Transverse colon (tissue), 4 donors: ENCODE measurements at regions not wholly inside any gene's neighbourhood (a gene's known extent, or its start where the extent isn't known, plus 50 kb on each side); places are given as distances from the start of the nearest gene placed in this dataset.

Experiments used
- CTCF ChIP-seq, 5 experiments: fragments of 200-600 bp in 3 of 5; fragments of 450-650 bp in 2 of 5; sonication (generic) in 3 of 5; IDR thresholded peaks; 1 replicate in 2 of 5; 2 replicates in 3 of 5; pipeline ENCODE4 v1.5.1; 2016 to 2017; ENCODE audit warnings: antibody characterized with exemption in 5 of 5, inconsistent platforms in 3 of 5, mild to moderate bottlenecking in 2 of 5, moderate library complexity in 1 of 5
- EP300 ChIP-seq: sonication (generic); formaldehyde crosslinking; IDR thresholded peaks from one replicate; pipeline ENCODE4 v1.6.1; 2017; ENCODE audit warnings: antibody characterized with exemption, low read depth
- POLR2A ChIP-seq: fragments of 450-650 bp; IDR thresholded peaks from one replicate; pipeline ENCODE4 v1.6.1; 2016; ENCODE audit warnings: antibody characterized with exemption, mild to moderate bottlenecking, moderate library complexity
- POLR2AphosphoS5 ChIP-seq, 3 donors: sonication (generic); formaldehyde crosslinking; IDR thresholded peaks; one replicate each; pipeline ENCODE4 v1.6.1; 2016; ENCODE audit warnings: antibody characterized with exemption in 3 of 3

- TF ChIP-seq CTCF (IDR thresholded peaks at IDR 0.05), result no peak
- TF ChIP-seq EP300, result no peak
- TF ChIP-seq POLR2A, result no peak
- TF ChIP-seq POLR2AphosphoS5 (IDR thresholded peaks at IDR 0.05), result no peak
Observed at GRCh38 chr22:22960307-22960706, 72.7 kb downstream of the IGLL5 start.
